Inferior parietal cortex (tissue), 1 donor: ENCODE measurements at regions not wholly inside any gene's neighbourhood (a gene's known extent, or its start where the extent isn't known, plus 50 kb on each side); places are given as distances from the start of the nearest gene placed in this dataset.
"Not testable (repeated sequence)": the region's sequence is repeated elsewhere in the genome, so short reads cannot be mapped to it uniquely, and the experiment has no call there.

Experiments
- DNase-seq: peaks from one replicate; pipeline ENCODE4 v3.0.0-alpha.2; 2016; ENCODE audit errors: extremely low spot score

DNA sequence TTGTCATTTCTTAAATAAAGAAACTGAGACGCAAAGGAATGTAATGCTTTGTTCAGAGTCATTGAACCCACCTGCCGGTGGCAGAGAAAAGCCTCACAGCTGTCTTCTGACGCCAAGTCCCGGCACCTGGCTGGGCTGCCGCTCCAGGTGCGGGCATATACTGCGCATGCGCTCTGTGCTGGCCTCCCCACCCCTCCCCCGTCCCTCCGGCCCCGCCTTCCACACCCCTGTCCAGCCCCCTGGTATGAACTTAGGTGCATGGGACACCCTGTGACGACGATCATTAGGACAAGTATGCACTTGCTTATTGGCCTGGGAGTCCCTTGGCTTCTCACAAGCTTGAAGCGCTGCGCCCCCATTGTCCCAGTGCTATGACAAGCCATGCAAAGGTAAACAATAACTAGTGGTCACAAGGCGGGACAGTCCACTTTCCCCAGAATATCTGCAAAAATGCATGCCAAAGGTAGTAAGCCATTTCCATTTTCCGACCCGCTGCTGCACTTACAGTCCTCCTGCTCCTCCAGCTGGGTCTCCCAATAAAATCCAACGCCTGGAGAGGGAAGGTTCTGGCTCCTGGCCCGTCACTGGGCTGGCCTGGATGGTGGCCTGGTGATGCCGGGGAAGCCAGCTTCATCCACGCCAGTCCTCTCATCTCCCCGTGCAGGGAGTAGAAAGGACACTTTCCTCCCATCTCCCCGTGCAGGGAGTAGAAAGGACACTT lies 100.4 kb downstream of the PSMG1 start:
- DNase-seq = no peak

DNA sequence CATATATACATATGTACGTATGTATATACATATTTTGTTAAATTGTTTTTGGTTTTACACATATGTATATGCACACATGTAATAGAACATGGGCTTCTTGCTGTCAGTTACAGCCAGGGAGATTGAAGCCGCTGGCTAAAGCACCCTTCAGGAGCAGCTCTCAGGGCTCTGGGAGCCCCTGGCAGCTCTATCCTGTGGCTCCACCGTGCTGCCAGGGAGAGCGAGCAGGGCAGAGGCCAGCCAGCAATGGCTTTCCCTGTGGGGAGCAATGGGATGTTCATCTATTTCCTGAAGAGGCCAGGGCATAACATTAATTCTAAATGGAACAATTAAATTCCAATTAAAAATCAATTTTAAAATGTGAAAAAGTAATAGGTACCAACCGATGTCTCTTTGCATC lies 102.9 kb downstream of the PSMG1 start:
- DNase-seq = no peak

DNA sequence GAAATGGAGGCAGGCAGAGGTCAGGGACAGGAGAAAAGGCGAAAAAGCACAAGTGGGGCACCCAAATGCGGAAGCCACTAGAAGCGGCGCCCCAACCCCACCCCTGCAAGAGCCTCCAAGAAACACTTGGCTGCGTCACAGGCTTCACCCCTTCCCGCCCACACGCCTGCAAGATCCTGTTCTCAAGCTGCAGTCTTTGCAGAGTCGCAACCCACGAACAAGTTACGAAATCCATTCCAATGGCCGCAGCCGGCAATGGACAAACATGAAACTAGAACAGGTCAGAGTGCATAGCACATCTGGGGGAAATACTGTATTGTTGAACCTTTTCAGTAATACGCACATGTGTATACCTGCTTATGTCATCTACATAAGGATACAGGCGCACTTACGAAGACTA lies 103.6 kb downstream of the PSMG1 start:
- DNase-seq = no peak

GRCh38 chr21:39078322-39079065 lies 104.8 kb downstream of the PSMG1 start:
- no peak for DNase-seq

DNA sequence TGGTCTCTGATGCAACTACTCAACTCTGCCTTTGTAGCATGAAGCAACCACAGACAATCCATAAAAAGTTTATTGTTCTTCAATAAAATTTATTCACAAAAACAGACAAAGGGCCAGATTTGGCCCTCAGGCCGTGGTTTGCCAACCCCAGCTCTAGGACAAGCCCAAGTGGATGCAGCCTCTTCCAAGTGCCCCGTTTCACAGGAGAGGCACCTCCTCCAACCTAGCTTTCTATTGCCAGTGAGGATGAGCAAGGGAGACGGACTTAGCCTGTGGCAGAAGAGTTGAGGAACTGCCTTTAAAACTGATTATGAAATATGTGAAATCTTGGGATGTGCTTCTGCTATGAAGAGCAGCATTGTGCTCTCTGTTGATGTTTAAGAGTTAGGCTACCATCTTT lies 105.4 kb downstream of the PSMG1 start:
- DNase-seq = no peak

- no peak for DNase-seq
Observed at GRCh38 chr21:39074508-39074907, 108.7 kb downstream of the PSMG1 start.

- no peak for DNase-seq
Observed at GRCh38 chr21:39073717-39074116, 109.5 kb downstream of the PSMG1 start.

DNA sequence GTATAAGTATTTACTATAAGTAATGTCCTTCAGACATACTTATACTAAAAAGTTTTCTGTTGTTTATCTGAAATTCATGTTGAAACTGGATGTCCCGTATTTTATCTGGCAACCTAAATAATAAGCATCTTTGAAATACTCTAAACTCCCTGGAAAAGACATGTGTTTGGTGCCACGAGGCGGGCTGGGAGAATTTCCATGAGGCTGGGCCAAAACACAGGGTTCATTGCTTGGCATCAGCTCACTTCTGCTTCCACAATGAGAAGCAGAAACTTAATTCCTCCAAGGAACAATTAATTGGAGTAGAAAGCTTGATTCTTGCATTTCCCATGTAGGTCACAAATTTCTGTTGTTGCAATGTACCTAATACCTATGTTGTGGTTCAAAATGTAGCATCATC lies 110.2 kb downstream of the PSMG1 start:
- DNase-seq = peak; percentile 57

DNA sequence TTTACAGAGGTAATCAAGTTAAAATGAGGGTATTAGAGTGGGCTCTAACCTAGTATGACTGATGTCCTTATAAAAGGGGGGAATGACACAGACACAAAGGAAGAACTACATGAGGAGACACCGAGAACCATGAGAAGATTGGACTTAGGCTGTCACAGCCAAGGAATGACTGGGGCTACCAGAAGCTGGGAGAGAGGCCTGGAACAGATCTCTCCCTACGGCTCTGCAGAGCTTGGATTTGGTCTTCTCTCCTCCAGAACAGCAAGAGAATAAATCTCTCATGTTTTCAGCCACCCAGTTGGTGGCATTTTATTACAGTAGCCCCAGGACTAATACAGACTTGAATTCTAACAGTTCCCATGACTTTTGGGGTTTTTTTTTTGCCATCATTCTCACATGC lies 110.8 kb downstream of the PSMG1 start:
- DNase-seq = no peak

GRCh38 chr21:39071623-39072214 lies 111.5 kb downstream of the PSMG1 start:
- no peak for DNase-seq

- DNase-seq = not testable (repeated sequence)
Observed at GRCh38 chr21:39069856-39070255, 113.4 kb downstream of the PSMG1 start.

DNA sequence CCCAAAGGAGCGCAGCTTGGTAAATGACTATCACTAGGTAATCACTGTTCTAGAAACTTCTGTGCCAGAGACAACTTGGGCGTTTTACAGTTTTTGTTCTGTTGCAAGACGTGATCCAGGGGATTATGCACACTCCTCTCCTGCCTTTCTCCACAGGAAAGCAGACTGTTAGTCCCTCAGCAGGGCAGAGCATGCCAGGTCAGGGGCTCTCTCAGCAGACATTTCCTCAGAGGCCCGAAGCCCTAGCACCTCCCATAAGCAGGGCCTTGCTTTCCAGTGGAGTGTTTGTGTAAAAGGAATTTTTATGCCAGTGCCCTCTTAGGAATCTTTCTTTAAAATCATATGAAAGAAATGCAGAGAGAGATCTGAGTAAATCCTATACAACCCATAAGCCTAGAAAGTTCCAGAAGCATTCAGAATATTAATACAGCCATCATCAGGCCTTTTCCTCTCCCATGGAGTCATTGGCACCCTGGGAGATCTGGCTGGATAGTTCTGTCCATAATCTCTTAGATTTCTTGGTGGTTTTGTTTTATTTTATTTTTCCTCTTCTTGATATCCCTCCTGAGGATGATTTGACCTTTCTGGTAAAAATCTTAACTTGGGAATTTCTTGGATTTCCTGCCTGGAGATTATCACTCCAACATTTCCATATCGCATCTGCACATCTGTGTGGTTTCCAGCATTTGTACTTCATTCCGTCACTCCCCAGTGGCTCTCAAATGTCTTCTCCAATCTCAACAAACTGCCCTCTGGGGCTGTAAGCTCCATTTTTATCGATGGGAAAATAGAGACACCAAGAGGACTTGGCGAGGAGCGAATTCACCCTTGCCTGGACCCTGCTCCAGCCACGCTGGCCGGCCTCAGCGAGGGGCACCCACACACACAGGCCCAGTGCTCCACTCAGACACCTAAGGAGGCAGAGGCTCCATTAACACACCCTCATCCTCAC lies 116.1 kb downstream of the PSMG1 start:
- DNase-seq = no peak

- no peak for DNase-seq
Observed at GRCh38 chr21:39065917-39066316, 117.3 kb downstream of the PSMG1 start.

GRCh38 chr21:39064325-39065012 lies 118.8 kb downstream of the PSMG1 start:
- no peak for DNase-seq

DNA sequence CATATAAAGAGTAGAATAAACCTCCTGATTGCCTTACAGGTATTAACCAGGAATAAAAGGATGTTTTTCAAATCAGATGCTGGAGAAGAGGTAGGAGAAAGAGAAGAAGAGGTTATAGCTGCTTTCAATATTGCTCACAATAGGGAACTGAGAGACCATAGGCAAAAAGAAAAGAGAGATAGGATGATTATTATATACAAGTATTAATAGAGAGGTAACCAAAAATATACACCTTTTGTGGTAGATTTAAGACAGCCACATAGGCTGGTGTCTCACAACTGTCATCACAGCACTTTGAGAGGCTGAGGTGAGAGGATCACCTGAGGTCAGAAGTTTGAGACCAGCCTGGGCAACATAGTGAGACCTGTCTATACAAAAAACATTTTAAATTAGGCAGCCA lies 119.7 kb downstream of the PSMG1 start:
- no peak for DNase-seq

GRCh38 chr21:39062196-39062595 lies 121.1 kb downstream of the PSMG1 start:
- DNase-seq = no peak

GRCh38 chr21:39061766-39062165 lies 121.5 kb downstream of the PSMG1 start:
- DNase-seq = no peak

- DNase-seq = no peak
Observed at GRCh38 chr21:39060485-39061083, 122.7 kb downstream of the PSMG1 start.

DNA sequence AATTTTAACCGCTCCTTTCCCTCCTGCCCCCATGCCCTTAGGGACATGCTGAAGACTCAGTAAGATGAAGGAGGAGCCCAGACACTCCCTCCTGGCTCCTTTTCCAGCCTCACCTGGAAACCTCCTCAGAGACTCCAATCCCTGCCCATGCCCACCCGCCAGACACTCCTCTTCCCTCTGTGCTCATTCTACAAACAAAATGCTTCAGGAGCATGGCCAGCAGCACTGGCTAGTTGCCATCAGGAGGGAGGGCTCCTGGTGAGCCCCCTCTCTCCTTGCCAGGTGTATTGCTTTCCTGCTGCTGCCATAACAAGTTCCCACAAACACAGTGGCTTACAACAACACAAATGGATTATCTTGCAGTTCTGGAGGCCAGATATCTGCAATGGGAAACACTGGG lies 126.1 kb downstream of the PSMG1 start:
- DNase-seq = no peak

DNA sequence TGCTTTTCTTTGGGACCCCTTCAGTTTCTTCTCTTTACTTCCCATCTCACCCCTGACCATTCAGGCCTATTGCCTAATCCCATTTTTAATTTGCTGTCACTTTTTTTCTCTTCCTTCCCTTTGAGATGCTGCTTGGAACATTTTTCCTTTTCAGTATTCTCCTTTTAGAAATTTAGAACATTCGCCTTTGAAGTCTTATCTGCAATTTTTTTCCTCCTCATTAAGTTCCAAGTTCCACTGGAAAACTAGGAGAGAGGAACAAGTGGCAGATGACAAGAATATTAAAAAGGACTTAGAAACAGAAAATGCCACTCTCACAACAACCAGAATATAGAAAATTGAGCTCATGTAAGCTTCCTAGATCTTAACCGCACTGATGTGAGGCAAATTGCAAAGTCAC lies 126.6 kb downstream of the PSMG1 start:
- DNase-seq = no peak
